ENCODE measurements at regions not wholly inside any gene's neighbourhood (a gene's known extent, or its start where the extent isn't known, plus 50 kb on each side); places are given as distances from the start of the nearest gene placed in this dataset.

GRCh38 chr3:159795681-159796175, 192.9 kb upstream of the IL12A start:
- TF ChIP-seq POLR2A (IDR thresholded peaks at IDR 0.05; ENCODE audit: low read length), result no peak
- no peak for TF ChIP-seq GATA1 (IDR thresholded peaks at IDR 0.05; ENCODE audit: low read depth, low read length)

Data from erythroblast (primary cell).